ENCODE measurements at regions not wholly inside any gene's neighbourhood (a gene's known extent, or its start where the extent isn't known, plus 50 kb on each side); places are given as distances from the start of the nearest gene placed in this dataset.
"Not testable (repeated sequence)": the region's sequence is repeated elsewhere in the genome, so short reads cannot be mapped to it uniquely, and the experiment has no call there.

DNA sequence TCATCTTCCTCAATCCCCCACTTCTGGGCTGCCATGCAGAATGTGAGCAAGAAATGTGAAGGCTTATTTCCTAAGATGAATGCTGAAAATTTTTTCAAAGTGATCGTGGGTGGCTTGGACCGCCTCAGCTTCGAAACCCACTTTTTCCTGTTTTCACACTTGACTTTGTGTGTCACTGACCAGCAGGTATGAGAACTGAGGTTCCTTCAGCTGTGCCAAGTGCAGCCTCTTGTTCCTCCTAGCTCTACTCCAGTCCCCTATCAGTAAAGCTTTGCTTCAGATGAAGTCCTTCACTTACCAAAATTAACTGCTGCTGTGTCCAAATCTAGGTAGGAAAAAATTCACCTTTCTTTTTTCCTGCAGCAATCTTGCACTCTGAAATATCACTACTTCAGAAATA is 382.6 kb downstream of the DTWD2 start:
- no peak for TF ChIP-seq ZNF274 (IDR thresholded peaks at IDR 0.05; ENCODE audit: low read depth, low read length)
- H3K4me3 ChIP-seq (ENCODE audit: low read length) = no peak overlapping the region

DNA sequence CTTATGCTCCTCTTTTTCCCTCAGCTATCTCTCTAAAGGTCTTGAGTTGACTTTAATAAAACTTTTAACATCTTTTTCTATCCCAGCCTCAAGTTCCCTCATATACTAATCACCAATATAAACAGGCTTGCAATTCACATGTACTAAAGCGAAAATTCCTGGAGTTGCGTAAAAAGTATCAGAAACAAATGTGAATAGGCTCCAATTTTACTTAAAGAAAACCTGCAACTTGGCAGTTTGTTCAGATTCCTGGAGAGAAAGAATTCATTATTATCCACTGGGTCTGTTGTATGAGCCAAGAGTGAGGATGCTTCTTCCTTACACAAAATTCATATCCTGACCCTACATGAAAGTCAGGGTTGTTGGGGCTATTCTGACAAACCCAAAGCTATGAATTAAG is 384.2 kb downstream of the DTWD2 start:
- no peak for TF ChIP-seq ZNF274 (IDR thresholded peaks at IDR 0.05; ENCODE audit: low read depth, low read length)
- no peak overlapping the region for H3K4me3 ChIP-seq (ENCODE audit: low read length)

DNA sequence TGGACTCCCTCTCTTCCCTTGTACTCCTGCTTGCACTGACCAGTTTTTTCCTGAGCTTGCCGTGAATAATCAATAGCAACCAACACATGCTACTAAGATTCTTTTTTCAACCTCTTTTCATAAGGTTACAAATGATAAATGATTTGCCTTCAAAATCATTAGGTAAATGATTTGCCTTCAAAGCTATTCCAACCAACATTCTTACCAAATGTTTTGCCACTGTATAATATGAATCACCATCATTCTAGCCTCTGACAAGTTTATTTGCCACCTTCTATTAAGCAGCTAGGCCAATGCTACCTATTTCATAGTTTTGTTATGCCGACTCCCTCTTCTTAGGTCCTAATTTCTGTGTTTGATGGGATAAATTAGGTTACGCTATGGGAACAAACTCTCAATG is 385.1 kb downstream of the DTWD2 start:
- no peak overlapping the region for H3K4me3 ChIP-seq (ENCODE audit: low read length)
- TF ChIP-seq ZNF274 (IDR thresholded peaks at IDR 0.05; ENCODE audit: low read depth, low read length) = no peak

DNA sequence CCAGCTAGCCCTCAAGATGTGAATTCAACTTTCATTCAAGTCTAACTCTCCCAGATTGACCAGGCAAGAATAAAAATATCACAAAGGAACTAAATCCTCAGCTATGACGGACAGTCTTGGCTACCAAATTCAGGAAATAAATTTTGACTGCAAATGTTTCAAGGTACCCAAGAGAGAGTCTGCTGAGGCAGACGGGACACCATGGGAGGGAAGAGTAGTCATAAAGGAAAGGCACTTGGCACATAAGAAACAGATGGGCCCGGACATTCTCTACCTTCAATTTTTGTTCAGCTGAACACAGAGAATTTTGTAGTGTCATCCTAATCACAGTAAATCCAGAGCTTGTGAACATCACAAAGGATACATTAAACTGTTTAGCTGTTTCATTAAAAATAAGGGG is 390.0 kb downstream of the DTWD2 start:
- no peak for TF ChIP-seq ZNF274 (IDR thresholded peaks at IDR 0.05; ENCODE audit: low read depth, low read length)
- H3K4me3 ChIP-seq (ENCODE audit: low read length) = no peak overlapping the region

DNA sequence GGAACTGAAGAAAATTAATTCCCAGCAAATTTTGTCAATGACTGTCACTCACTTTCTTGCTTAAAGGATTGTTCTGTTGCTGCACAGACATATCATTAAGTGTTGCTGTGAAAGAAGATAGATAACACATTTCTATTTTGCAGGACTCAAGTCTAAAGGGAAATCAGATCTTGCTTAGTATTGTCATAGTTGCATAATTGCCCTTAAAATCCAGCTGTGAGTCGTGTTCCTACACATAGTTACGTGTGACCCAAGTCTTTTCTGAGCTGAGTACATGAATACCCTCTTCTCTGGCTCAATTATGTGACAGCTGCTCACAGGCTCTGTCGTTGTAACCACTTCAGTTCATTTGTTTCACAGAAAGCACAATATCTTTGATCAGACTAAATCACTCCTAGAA is 390.8 kb downstream of the DTWD2 start:
- TF ChIP-seq ZNF274 (IDR thresholded peaks at IDR 0.05; ENCODE audit: low read depth, low read length) = no peak
- H3K4me3 ChIP-seq (ENCODE audit: low read length) = no peak overlapping the region

DNA sequence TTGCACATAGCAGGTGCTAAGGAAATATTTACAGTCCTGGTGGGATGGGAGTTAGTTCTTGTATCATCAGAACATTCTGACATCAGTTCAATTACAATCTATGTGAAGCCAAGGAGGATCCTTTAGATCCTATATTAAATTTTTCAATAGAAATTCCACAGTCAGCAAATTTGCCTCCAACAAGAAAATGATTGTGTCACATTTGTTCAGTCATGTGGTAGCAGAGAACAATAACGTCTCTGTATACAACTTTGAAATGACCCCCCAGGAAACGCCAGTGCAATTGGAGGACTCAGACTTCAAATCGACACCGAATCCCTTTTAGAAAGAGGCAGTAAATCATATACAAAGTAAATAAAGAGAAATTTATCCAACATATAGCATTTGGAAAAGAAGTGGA is 392.1 kb downstream of the DTWD2 start:
- TF ChIP-seq ZNF274 (IDR thresholded peaks at IDR 0.05; ENCODE audit: low read depth, low read length) = no peak
- no peak overlapping the region for H3K4me3 ChIP-seq (ENCODE audit: low read length)

DNA sequence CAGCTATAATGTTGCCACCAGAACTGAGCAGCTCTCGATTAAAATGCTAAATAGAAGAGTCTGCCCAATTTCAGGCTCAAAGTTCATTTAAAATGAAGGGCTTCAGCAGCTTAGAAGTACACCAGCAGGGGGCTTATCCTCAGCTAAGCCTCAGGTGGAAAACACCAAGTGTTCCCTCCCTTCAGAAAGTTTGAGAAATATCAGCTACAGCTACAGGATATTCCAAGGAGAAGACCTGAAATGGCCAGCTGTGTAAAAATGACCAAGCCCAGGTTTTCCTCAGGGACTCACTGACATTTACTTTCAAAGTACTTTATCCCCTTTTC is 395.4 kb downstream of the DTWD2 start:
- no peak overlapping the region for H3K4me3 ChIP-seq (ENCODE audit: low read length)
- TF ChIP-seq ZNF274 (IDR thresholded peaks at IDR 0.05; ENCODE audit: low read depth, low read length) = no peak

DNA sequence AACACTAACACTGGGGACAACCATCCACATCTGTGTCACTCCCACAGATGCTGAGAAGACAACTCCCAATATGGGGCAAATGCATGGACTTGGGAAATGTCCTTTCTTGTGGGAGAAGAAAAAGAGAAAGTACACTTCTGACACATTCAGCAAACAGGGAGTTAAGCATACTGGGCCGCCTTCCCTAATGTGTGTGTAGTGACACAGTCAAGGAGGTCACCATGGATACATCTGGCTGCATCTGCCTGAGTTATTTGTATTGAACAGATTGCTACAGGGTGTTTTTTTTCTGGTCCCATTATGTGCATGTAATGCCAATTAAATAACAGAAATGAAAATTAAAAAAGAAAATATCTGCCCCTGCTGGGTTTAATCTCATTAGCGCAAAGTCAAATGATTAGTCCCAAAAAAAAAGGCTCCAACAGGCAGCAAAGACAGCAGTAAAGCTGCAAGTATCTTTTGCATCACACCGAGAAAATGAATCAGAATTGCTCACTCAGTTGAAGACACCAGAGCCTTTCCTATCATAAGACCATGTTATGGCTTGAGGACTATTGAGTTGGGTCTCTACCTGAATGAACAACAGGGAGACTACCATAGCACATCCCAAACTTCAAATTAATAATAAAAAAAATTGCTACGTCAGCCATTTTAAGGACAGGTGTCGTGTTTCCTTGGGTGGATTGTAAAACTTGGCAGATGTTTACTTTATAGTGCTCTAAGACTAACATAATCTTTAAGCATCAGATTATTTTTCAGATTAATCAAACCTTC is 395.9 kb downstream of the DTWD2 start:
- no peak overlapping the region for H3K4me3 ChIP-seq (ENCODE audit: low read length)
- TF ChIP-seq ZNF274 (IDR thresholded peaks at IDR 0.05; ENCODE audit: low read depth, low read length) = no peak

DNA sequence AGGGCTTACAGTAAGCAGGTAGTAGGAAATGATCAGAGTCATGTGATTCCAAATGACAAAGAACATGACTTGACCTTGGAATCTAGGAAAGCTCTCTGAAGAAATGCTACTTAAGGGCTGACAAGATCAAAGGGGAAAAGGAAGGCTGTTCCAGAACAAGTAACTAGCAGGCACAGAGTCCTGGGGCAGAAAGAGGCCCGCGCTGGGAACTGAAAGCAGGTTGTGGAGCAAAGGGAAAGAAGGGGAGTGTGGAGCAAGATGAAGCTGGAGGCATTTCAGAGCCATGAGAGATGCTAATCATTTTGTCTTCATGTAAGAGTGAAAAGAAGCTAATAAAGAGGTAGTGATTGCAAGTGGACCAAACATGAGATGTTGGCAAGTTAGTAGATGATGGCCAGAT is 397.5 kb downstream of the DTWD2 start:
- no peak overlapping the region for H3K4me3 ChIP-seq (ENCODE audit: low read length)
- no peak for TF ChIP-seq ZNF274 (IDR thresholded peaks at IDR 0.05; ENCODE audit: low read depth, low read length)

DNA sequence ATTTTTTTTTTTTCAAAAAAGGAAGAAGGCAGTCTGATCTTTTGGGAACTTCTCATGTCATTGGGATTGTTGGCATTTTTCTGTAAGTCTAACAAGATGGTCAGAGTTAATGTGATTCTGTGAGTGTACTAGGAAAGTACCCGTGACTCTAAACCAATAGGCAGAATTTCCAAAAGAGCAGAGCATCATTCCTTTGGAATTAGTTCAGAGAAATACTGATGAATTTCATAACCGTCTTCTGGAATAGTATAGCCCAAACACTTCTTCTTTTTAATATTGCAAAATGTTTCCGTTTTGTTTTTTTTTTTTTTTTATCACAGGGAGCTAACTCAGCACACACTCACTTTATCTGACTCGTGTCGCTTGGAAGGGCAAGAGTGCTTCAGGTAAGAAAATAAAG is 407.4 kb downstream of the DTWD2 start:
- no peak for TF ChIP-seq ZNF274 (IDR thresholded peaks at IDR 0.05; ENCODE audit: low read depth, low read length)
- H3K4me3 ChIP-seq (ENCODE audit: low read length) = no peak overlapping the region

DNA sequence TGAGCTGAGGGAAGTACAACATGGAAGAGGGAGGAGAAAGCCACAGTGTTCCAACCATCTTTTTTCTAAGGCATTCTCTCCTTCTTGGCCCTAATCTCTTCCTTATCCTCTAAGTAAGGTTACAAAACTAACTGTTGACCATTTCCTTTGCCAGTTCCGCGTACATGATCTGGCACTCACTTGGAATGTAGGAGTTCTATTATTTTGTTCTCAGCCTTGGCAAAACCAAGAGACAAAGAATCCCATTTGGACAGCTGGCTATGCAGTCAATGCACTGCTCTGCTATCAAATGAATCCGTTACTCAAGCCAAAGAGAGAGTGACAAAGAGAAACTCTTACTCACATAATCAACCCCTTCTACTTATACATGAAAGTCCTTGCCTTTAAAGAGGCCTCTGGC is 410.3 kb downstream of the DTWD2 start:
- no peak for TF ChIP-seq ZNF274 (IDR thresholded peaks at IDR 0.05; ENCODE audit: low read depth, low read length)

DNA sequence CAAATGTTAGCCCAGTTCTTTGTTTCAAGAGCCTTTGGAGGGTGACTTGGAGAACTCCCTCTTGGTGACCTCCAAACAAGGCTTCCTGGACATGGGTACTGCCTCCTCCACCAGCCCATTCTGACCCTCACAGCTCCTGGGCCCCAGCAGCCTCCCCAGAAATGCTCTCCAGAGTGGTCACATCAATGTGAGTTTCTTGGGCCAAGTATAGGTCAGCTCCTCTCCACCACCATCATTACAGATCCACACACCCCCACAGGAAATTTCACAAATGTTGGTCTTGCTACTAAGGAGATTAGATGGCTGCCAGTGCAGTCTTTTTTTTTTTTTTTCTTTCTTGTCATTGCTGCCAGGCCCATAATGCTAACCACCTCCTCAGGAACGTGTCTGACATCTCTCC is 410.7 kb downstream of the DTWD2 start:
- H3K4me3 ChIP-seq (ENCODE audit: low read length) = no peak overlapping the region
- no peak for TF ChIP-seq ZNF274 (IDR thresholded peaks at IDR 0.05; ENCODE audit: low read depth, low read length)

More for the DNA sequence above, 410.3 kb downstream of the DTWD2 start:
- no peak overlapping the region for H3K4me3 ChIP-seq (ENCODE audit: low read length)

DNA sequence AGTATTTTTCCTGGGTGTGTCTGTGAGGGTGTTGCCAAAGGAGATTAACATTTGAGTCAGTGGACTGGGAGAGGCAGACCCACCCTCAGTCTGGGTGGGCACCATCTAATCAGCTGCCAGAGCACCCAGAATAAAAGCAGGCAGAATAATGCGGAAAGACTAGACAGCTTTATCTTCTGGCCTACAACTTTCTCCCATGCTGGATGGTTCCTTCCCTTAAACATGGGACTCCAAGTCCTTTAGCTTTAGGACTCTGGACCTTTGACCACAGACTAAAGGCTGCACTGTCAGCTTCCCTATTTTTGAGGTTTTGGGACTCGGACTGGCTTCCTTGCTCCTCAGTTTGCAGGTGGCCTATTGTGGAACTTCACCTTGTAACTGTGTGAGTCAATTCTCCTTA is 418.1 kb downstream of the DTWD2 start:
- H3K4me3 ChIP-seq (ENCODE audit: low read length) = not testable (repeated sequence)

DNA sequence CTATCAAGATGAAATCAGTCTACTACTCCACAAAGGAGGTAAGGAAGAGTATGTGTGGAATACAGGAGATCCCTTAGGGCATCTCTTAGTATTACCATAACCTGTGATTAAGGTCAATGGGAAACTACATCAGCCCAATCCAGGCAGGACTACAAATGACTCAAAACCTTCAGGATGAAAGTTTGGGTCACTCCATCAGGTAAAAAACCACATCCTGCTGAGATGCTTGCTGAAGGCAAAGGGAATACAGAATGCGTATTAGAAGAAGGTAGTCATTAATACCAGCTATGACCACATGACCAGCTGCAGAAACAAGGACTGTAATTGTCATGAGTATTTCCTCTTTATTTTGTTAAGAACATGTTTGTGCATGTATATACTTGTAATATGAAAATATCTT is 418.8 kb downstream of the DTWD2 start:
- not testable (repeated sequence) for H3K4me3 ChIP-seq (ENCODE audit: low read length)

DNA sequence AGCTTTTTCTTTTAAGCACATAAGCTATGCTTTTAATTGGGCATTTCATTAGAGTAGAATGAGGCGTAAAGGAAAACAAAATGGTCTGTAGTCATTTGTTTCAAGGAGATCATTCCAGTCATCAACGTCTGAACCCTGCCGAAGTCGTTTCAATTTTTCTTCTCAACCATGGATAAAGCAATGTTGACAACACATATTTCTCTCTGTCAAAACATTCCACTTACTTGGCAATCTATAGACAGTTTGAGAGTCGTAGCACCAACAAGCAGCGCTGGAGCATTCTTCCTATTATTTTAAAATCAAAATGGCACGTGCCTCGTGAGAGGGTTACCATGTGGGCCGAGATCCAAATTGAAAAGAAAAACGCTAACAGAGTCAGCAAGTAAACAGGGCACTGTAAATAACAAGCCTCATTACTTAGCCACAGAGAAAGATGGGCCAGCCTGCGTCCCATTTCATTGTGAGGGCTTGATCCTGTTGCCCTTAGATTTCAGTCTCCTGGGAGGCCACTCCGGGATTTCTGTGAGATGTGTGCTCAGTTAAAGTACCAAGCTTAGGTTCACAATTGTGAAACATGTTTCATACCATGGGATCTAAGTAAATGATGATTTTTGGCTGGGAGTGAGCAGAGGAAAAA is 422.9 kb downstream of the DTWD2 start:
- TF ChIP-seq ZNF274 (IDR thresholded peaks at IDR 0.05; ENCODE audit: low read depth, low read length) = no peak
- no peak overlapping the region for H3K4me3 ChIP-seq (ENCODE audit: low read length)

DNA sequence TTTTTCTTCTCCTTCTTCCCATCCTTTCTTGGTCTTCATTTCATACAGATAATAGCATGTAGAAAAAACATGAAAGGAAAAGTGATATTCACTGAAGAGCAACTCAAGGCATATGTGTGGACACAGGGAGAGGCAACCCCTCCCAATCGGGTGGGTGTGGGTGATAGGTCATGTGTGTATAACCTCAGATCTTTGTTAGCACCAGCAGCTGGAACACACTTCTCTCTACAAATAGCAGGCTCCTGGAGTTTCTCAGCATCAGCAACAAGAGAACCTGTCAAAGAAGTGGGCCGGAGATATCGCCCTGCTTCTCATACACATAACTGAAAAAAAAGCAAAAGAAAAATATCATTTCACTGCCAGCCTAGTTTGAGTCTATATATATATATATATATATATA is 426.4 kb downstream of the DTWD2 start:
- no peak for TF ChIP-seq ZNF274 (IDR thresholded peaks at IDR 0.05; ENCODE audit: low read depth, low read length)

More for the DNA sequence above, 426.4 kb downstream of the DTWD2 start:
- no peak overlapping the region for H3K4me3 ChIP-seq (ENCODE audit: low read length)

Measured in GM08714 (cell line).